Activated T-cell treated with anti-CD3 and anti-CD28 coated beads, Interleukin-2, amount 50 U/mL, for 24 hours (primary cell): ENCODE measurements at regions not wholly inside any gene's neighbourhood (a gene's known extent, or its start where the extent isn't known, plus 50 kb on each side); places are given as distances from the start of the nearest gene placed in this dataset.
"Not testable (repeated sequence)": the region's sequence is repeated elsewhere in the genome, so short reads cannot be mapped to it uniquely, and the experiment has no call there.

Source experiments
- DNase-seq: peaks from one replicate; pipeline ENCODE4 v3.0.0-alpha.2; 2020
- H3K27ac Mint-ChIP-seq: 2 replicates; pipeline ENCODE4 v1.8.0; 2020; ENCODE audit warnings: mild to moderate bottlenecking, mixed read lengths
- H3K27me3 Mint-ChIP-seq: 2 replicates; pipeline ENCODE4 v1.8.0; 2020; ENCODE audit warnings: mixed read lengths
- H3K36me3 Mint-ChIP-seq: 2 replicates; pipeline ENCODE4 v1.8.0; 2020; ENCODE audit warnings: low read depth, mixed read lengths
- H3K4me1 Mint-ChIP-seq: 2 replicates; pipeline ENCODE4 v1.8.0; 2020; ENCODE audit warnings: low read depth, mixed read lengths
- H3K4me3 Mint-ChIP-seq: 2 replicates; pipeline ENCODE4 v1.8.0; 2020; ENCODE audit warnings: mild to moderate bottlenecking, moderate library complexity, mixed read lengths
- H3K9me3 Mint-ChIP-seq: 2 replicates; pipeline ENCODE4 v1.8.0; 2020; ENCODE audit warnings: mixed read lengths

GRCh38 chr21:18715606-18716005, 312.0 kb upstream of the TMPRSS15 start:
- no peaks in the 10 kb centered on the region for H3K36me3 Mint-ChIP-seq
- no peak for DNase-seq
- H3K27me3 Mint-ChIP-seq: no peaks in the 10 kb centered on the region
- peaks cover 3% of the 10 kb centered on the region for H3K9me3 Mint-ChIP-seq
- H3K27ac Mint-ChIP-seq: no peak overlapping the region
- no peak overlapping the region for H3K4me3 Mint-ChIP-seq
- H3K4me1 Mint-ChIP-seq: no peaks in the 10 kb centered on the region

- H3K27ac Mint-ChIP-seq: no peak overlapping the region
- no peaks in the 10 kb centered on the region for H3K36me3 Mint-ChIP-seq
- no peaks in the 10 kb centered on the region for H3K4me1 Mint-ChIP-seq
- DNase-seq: no peak
- H3K9me3 Mint-ChIP-seq: peaks cover 3% of the 10 kb centered on the region
- no peaks in the 10 kb centered on the region for H3K27me3 Mint-ChIP-seq
- no peak overlapping the region for H3K4me3 Mint-ChIP-seq
Observed at GRCh38 chr21:18716578-18717138, 313.1 kb upstream of the TMPRSS15 start.

- no peak for DNase-seq
- no peaks in the 10 kb centered on the region for H3K9me3 Mint-ChIP-seq
- no peak overlapping the region for H3K4me3 Mint-ChIP-seq
- no peak overlapping the region for H3K27ac Mint-ChIP-seq
- H3K4me1 Mint-ChIP-seq: no peaks in the 10 kb centered on the region
- H3K27me3 Mint-ChIP-seq: no peaks in the 10 kb centered on the region
- H3K36me3 Mint-ChIP-seq: no peaks in the 10 kb centered on the region
Observed at GRCh38 chr21:18722193-18722592, 318.6 kb upstream of the TMPRSS15 start.

- H3K9me3 Mint-ChIP-seq: no peaks in the 10 kb centered on the region
- H3K4me3 Mint-ChIP-seq: no peak overlapping the region
- H3K27ac Mint-ChIP-seq: no peak overlapping the region
- no peaks in the 10 kb centered on the region for H3K27me3 Mint-ChIP-seq
- H3K4me1 Mint-ChIP-seq: no peaks in the 10 kb centered on the region
- DNase-seq: no peak
- no peaks in the 10 kb centered on the region for H3K36me3 Mint-ChIP-seq
Observed at GRCh38 chr21:18723171-18723570, 319.6 kb upstream of the TMPRSS15 start.

GRCh38 chr21:18725653-18726052, 322.1 kb upstream of the TMPRSS15 start:
- Mint-ChIP-seq H3K4me1 (no peaks in the 10 kb centered on the region), H3K27ac (no peak overlapping the region), H3K4me3 (no peak overlapping the region), H3K9me3 (peaks cover 4% of the 10 kb centered on the region), H3K27me3 (no peaks in the 10 kb centered on the region), H3K36me3 (no peaks in the 10 kb centered on the region)
- DNase-seq: no peak

GRCh38 chr21:18741954-18742353, 338.4 kb upstream of the TMPRSS15 start:
- H3K4me1 Mint-ChIP-seq: no peaks in the 10 kb centered on the region
- H3K36me3 Mint-ChIP-seq: no peaks in the 10 kb centered on the region
- H3K4me3 Mint-ChIP-seq: no peak overlapping the region
- H3K9me3 Mint-ChIP-seq: peaks cover 10% of the 10 kb centered on the region
- no peak for DNase-seq
- no peaks in the 10 kb centered on the region for H3K27me3 Mint-ChIP-seq
- no peak overlapping the region for H3K27ac Mint-ChIP-seq

- no peak for DNase-seq
- Mint-ChIP-seq H3K27ac (no peak overlapping the region), H3K4me3 (no peak overlapping the region), H3K4me1 (no peaks in the 10 kb centered on the region), H3K27me3 (no peaks in the 10 kb centered on the region), H3K9me3 (peaks cover 9% of the 10 kb centered on the region), H3K36me3 (no peaks in the 10 kb centered on the region)
Observed at GRCh38 chr21:18743531-18743930, 339.9 kb upstream of the TMPRSS15 start.

- Mint-ChIP-seq H3K4me1 (no peaks in the 10 kb centered on the region), H3K9me3 (peaks cover 5% of the 10 kb centered on the region), H3K4me3 (no peak overlapping the region), H3K36me3 (no peaks in the 10 kb centered on the region), H3K27ac (no peak overlapping the region), H3K27me3 (no peaks in the 10 kb centered on the region)
- no peak for DNase-seq
Observed at GRCh38 chr21:18744840-18745239, 341.3 kb upstream of the TMPRSS15 start.

GRCh38 chr21:18752894-18753293, 349.3 kb upstream of the TMPRSS15 start:
- H3K4me1 Mint-ChIP-seq, H3K27me3 Mint-ChIP-seq, H3K27ac Mint-ChIP-seq, DNase-seq, H3K9me3 Mint-ChIP-seq, H3K36me3 Mint-ChIP-seq, H3K4me3 Mint-ChIP-seq: not testable (repeated sequence)

- not testable (repeated sequence) for H3K36me3 Mint-ChIP-seq, H3K27me3 Mint-ChIP-seq, H3K27ac Mint-ChIP-seq, DNase-seq, H3K4me1 Mint-ChIP-seq, H3K9me3 Mint-ChIP-seq, H3K4me3 Mint-ChIP-seq
Observed at GRCh38 chr21:18756272-18756671, 352.7 kb upstream of the TMPRSS15 start.

- no peaks in the 10 kb centered on the region for H3K27me3 Mint-ChIP-seq
- H3K9me3 Mint-ChIP-seq: peaks cover 6% of the 10 kb centered on the region
- no peaks in the 10 kb centered on the region for H3K36me3 Mint-ChIP-seq
Observed at GRCh38 chr21:18759267-18759666, 355.7 kb upstream of the TMPRSS15 start.

GRCh38 chr21:18759751-18760161, 356.2 kb upstream of the TMPRSS15 start:
- H3K4me1 Mint-ChIP-seq: no peaks in the 10 kb centered on the region
- H3K4me3 Mint-ChIP-seq: no peak overlapping the region
- no peaks in the 10 kb centered on the region for H3K27me3 Mint-ChIP-seq
- H3K36me3 Mint-ChIP-seq: no peaks in the 10 kb centered on the region
- peaks cover 6% of the 10 kb centered on the region for H3K9me3 Mint-ChIP-seq
- no peak overlapping the region for H3K27ac Mint-ChIP-seq
- DNase-seq: no peak

More at GRCh38 chr21:18759267-18759666, 355.7 kb upstream of the TMPRSS15 start:
- no peak overlapping the region for H3K4me3 Mint-ChIP-seq
- H3K4me1 Mint-ChIP-seq: no peaks in the 10 kb centered on the region
- H3K27ac Mint-ChIP-seq: no peak overlapping the region
- no peak for DNase-seq

- H3K4me1 Mint-ChIP-seq: no peaks in the 10 kb centered on the region
- H3K27ac Mint-ChIP-seq: no peak overlapping the region
- no peak for DNase-seq
- no peaks in the 10 kb centered on the region for H3K36me3 Mint-ChIP-seq
- H3K9me3 Mint-ChIP-seq: peaks cover 6% of the 10 kb centered on the region
- H3K4me3 Mint-ChIP-seq: no peak overlapping the region
- no peaks in the 10 kb centered on the region for H3K27me3 Mint-ChIP-seq
Observed at GRCh38 chr21:18760247-18760646, 356.7 kb upstream of the TMPRSS15 start.

GRCh38 chr21:18764720-18765119, 361.1 kb upstream of the TMPRSS15 start:
- DNase-seq: no peak
- Mint-ChIP-seq H3K27ac (no peak overlapping the region), H3K36me3 (no peaks in the 10 kb centered on the region), H3K9me3 (peaks cover 6% of the 10 kb centered on the region), H3K4me3 (no peak overlapping the region), H3K4me1 (no peaks in the 10 kb centered on the region), H3K27me3 (no peaks in the 10 kb centered on the region)

GRCh38 chr21:18769599-18769998, 366.0 kb upstream of the TMPRSS15 start:
- H3K4me1 Mint-ChIP-seq: no peaks in the 10 kb centered on the region
- peaks cover 3% of the 10 kb centered on the region for H3K9me3 Mint-ChIP-seq
- H3K36me3 Mint-ChIP-seq: no peaks in the 10 kb centered on the region
- no peak overlapping the region for H3K4me3 Mint-ChIP-seq
- no peaks in the 10 kb centered on the region for H3K27me3 Mint-ChIP-seq
- no peak for DNase-seq
- no peak overlapping the region for H3K27ac Mint-ChIP-seq

GRCh38 chr21:18771845-18772380, 368.3 kb upstream of the TMPRSS15 start:
- Mint-ChIP-seq H3K9me3 (peaks cover 8% of the 10 kb centered on the region), H3K4me3 (no peak overlapping the region)
- no peak for DNase-seq

More at GRCh38 chr21:18771845-18772380, 368.3 kb upstream of the TMPRSS15 start:
- no peak overlapping the region for H3K27ac Mint-ChIP-seq
- no peaks in the 10 kb centered on the region for H3K27me3 Mint-ChIP-seq
- H3K36me3 Mint-ChIP-seq: no peaks in the 10 kb centered on the region
- no peaks in the 10 kb centered on the region for H3K4me1 Mint-ChIP-seq
